PC-9 (cell line): ENCODE measurements at regions not wholly inside any gene's neighbourhood (a gene's known extent, or its start where the extent isn't known, plus 50 kb on each side); places are given as distances from the start of the nearest gene placed in this dataset.
"Not testable (repeated sequence)": the region's sequence is repeated elsewhere in the genome, so short reads cannot be mapped to it uniquely, and the experiment has no call there.

Experiments
- EZH2 ChIP-seq: fragments of 200-600 bp; sonication (generic); IDR thresholded peaks from 2 replicates; pipeline ENCODE4 v1.8.0; 2017; ENCODE audit warnings: antibody characterized with exemption, low read depth
- TF ChIP-seq, protein P1 (sequence below): fragments of 200-600 bp; sonication (generic); conservative IDR thresholded peaks from 2 replicates; pipeline ENCODE4 v1.6.1; 2017; ENCODE audit warnings: mixed run types, antibody characterized with exemption, mild to moderate bottlenecking, moderate library complexity

DNA sequence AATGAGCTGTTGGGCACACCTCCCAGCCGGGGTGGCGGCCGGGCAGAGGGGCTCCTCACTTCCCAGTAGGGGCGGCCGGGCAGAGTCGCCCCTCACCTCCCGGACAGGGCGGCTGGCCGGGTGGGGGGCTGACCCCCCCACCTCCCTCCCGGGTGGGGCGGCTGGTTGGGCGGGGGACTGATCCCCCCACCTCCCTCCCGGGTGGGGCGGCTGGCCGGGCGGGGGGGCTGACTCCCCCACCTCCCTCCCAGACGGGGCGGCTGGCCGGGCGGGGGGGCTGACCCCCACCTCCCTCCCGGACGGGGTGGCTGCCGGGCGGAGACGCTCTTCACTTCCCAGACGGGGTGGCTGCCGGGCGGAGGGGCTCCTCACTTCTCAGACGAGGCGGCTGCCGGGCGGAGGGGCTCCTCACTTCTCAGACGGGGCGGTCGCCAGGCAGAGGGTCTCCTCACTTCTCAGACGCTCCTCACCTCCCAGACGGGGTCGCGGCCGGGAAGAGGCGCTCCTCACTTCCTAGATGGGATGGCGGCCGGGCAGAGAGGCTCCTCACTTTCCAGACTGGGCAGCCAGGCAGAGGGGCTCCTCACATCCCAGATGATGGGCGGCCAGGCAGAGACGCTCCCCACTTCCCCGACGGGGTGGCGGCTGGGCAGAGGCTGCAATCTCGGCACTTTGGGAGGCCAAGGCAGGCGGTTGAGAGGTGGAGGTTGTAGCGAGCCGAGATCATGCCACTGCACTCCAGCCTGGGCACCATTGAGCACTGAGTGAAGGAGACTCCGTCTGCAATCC is 75.4 kb downstream of the LAT start:
- TF ChIP-seq, protein P1, sequence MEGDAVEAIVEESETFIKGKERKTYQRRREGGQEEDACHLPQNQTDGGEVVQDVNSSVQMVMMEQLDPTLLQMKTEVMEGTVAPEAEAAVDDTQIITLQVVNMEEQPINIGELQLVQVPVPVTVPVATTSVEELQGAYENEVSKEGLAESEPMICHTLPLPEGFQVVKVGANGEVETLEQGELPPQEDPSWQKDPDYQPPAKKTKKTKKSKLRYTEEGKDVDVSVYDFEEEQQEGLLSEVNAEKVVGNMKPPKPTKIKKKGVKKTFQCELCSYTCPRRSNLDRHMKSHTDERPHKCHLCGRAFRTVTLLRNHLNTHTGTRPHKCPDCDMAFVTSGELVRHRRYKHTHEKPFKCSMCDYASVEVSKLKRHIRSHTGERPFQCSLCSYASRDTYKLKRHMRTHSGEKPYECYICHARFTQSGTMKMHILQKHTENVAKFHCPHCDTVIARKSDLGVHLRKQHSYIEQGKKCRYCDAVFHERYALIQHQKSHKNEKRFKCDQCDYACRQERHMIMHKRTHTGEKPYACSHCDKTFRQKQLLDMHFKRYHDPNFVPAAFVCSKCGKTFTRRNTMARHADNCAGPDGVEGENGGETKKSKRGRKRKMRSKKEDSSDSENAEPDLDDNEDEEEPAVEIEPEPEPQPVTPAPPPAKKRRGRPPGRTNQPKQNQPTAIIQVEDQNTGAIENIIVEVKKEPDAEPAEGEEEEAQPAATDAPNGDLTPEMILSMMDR: not testable (repeated sequence)
- TF ChIP-seq EZH2: not testable (repeated sequence)
